ENCODE measurements at regions not wholly inside any gene's neighbourhood (a gene's known extent, or its start where the extent isn't known, plus 50 kb on each side); places are given as distances from the start of the nearest gene placed in this dataset.
"Not testable (repeated sequence)": the region's sequence is repeated elsewhere in the genome, so short reads cannot be mapped to it uniquely, and the experiment has no call there.

- TF ChIP-seq CTCF (IDR thresholded peaks at IDR 0.05; ENCODE audit: low read depth, low read length, missing control alignments) = no peak
- no peak overlapping the region for H3K4me3 ChIP-seq (ENCODE audit: low read depth, low read length)
- no peak for DNase-seq (ENCODE audit: low read depth)
- in situ Hi-C loops (cut with HindIII; ENCODE audit: low sequenced_read_pairs) = no loop called here
Measured at GRCh38 chr13:62453761-62454160, 1038.1 kb upstream of the PCDH20 start.

GRCh38 chr13:62450759-62451158, 1035.1 kb upstream of the PCDH20 start:
- no peak for TF ChIP-seq CTCF (IDR thresholded peaks at IDR 0.05; ENCODE audit: low read depth, low read length, missing control alignments)
- no peak for DNase-seq (ENCODE audit: low read depth)
- no peak overlapping the region for H3K4me3 ChIP-seq (ENCODE audit: low read depth, low read length)
- in situ Hi-C loops (cut with HindIII; ENCODE audit: low sequenced_read_pairs) = no loop called here

GRCh38 chr13:62447771-62448382, 1032.2 kb upstream of the PCDH20 start:
- DNase-seq (ENCODE audit: low read depth); in situ Hi-C loops (cut with HindIII; ENCODE audit: low sequenced_read_pairs); H3K4me3 ChIP-seq (ENCODE audit: low read depth, low read length): not testable (repeated sequence)

GRCh38 chr13:62444805-62445204, 1029.2 kb upstream of the PCDH20 start:
- H3K4me3 ChIP-seq (ENCODE audit: low read depth, low read length) = no peak overlapping the region
- no peak for DNase-seq (ENCODE audit: low read depth)
- in situ Hi-C loops (cut with HindIII; ENCODE audit: low sequenced_read_pairs) = no loop called here
- no peak for TF ChIP-seq CTCF (IDR thresholded peaks at IDR 0.05; ENCODE audit: low read depth, low read length, missing control alignments)

- in situ Hi-C loops (cut with HindIII; ENCODE audit: low sequenced_read_pairs) = no loop called here
- no peak overlapping the region for H3K4me3 ChIP-seq (ENCODE audit: low read depth, low read length)
- no peak for DNase-seq (ENCODE audit: low read depth)
- TF ChIP-seq CTCF (IDR thresholded peaks at IDR 0.05; ENCODE audit: low read depth, low read length, missing control alignments) = no peak
Measured at GRCh38 chr13:62434081-62434480, 1018.4 kb upstream of the PCDH20 start.

GRCh38 chr13:62433660-62434059, 1018.0 kb upstream of the PCDH20 start:
- TF ChIP-seq CTCF (IDR thresholded peaks at IDR 0.05; ENCODE audit: low read depth, low read length, missing control alignments) = no peak
- no peak for DNase-seq (ENCODE audit: low read depth)
- H3K4me3 ChIP-seq (ENCODE audit: low read depth, low read length) = no peak overlapping the region
- in situ Hi-C loops (cut with HindIII; ENCODE audit: low sequenced_read_pairs) = no loop called here

GRCh38 chr13:62432906-62433305, 1017.3 kb upstream of the PCDH20 start:
- in situ Hi-C loops (cut with HindIII; ENCODE audit: low sequenced_read_pairs) = no loop called here

More at GRCh38 chr13:62432906-62433305, 1017.3 kb upstream of the PCDH20 start:
- no peak for DNase-seq (ENCODE audit: low read depth)
- H3K4me3 ChIP-seq (ENCODE audit: low read depth, low read length) = no peak overlapping the region
- no peak for TF ChIP-seq CTCF (IDR thresholded peaks at IDR 0.05; ENCODE audit: low read depth, low read length, missing control alignments)
